Keratinocyte (primary cell): ENCODE measurements at regions not wholly inside any gene's neighbourhood (a gene's known extent, or its start where the extent isn't known, plus 50 kb on each side); places are given as distances from the start of the nearest gene placed in this dataset.

Source experiments
- DNase-seq: peaks from one replicate; pipeline ENCODE4 v3.0.0-alpha.2; 2011; ENCODE audit warnings: low read depth, missing footprints, low spot score
- FAIRE-seq: peaks from 2 replicates; lab custom pipeline; 2011; peaks lifted over from hg19 to GRCh38; lab: Jason Lieb, UNC
- H2AFZ ChIP-seq: 2 replicates; pipeline ENCODE4 v1.6.0; 2012; ENCODE audit warnings: low read length, control low read depth, inconsistent platforms; ENCODE audit not compliant: control insufficient read depth
- H3K27ac ChIP-seq: 2 replicates; pipeline ENCODE4 v1.5.1; 2011; ENCODE audit warnings: low read length; ENCODE audit not compliant: control insufficient read depth, insufficient read depth
- H3K27me3 ChIP-seq: 3 replicates; pipeline ENCODE4 v1.6.0; 2011; ENCODE audit warnings: low read length; ENCODE audit not compliant: control insufficient read depth, insufficient read depth; ENCODE audit errors: extremely low read depth
- H3K36me3 ChIP-seq, 2 experiments: 2 replicates in 1 of 2; 3 replicates in 1 of 2; pipeline ENCODE4 v1.5.1; 2011; ENCODE audit warnings: low read length in 2 of 2, mild to moderate bottlenecking in 1 of 2; ENCODE audit not compliant: control insufficient read depth in 2 of 2, insufficient read depth in 2 of 2; ENCODE audit errors: extremely low read depth in 1 of 2
- H3K4me1 ChIP-seq: 3 replicates; pipeline ENCODE4 v1.5.1; 2011; ENCODE audit warnings: low read length; ENCODE audit not compliant: control insufficient read depth, insufficient read depth; ENCODE audit errors: extremely low read depth
- H3K4me2 ChIP-seq: 3 replicates; pipeline ENCODE4 v1.6.0; 2011; ENCODE audit warnings: low read depth, low read length; ENCODE audit not compliant: control insufficient read depth, insufficient read depth; ENCODE audit errors: extremely low read depth
- H3K4me3 ChIP-seq, 3 experiments: fragments of 200-600 bp in 1 of 3; sonication (generic) in 1 of 3; 2 replicates in 2 of 3; 3 replicates in 1 of 3; pipeline ENCODE4 v1.5.1; 2011 to 2016; ENCODE audit warnings: low read length in 3 of 3, mild to moderate bottlenecking in 3 of 3, control low read depth in 2 of 3, inconsistent platforms in 1 of 3, low read depth in 1 of 3, mixed read lengths in 1 of 3, mixed run types in 1 of 3, moderate library complexity in 1 of 3; ENCODE audit not compliant: control insufficient read depth in 2 of 3, insufficient read depth in 2 of 3; ENCODE audit errors: extremely low read depth in 1 of 3
- H3K79me2 ChIP-seq: 2 replicates; pipeline ENCODE4 v1.6.0; 2012; ENCODE audit warnings: low read length; ENCODE audit not compliant: control insufficient read depth, insufficient read depth
- H3K9ac ChIP-seq: 3 replicates; pipeline ENCODE4 v1.6.0; 2011; ENCODE audit warnings: low read length; ENCODE audit not compliant: control insufficient read depth, insufficient read depth; ENCODE audit errors: extremely low read depth
- H3K9me1 ChIP-seq: 3 replicates; pipeline ENCODE4 v1.6.0; 2011; ENCODE audit warnings: low read length; ENCODE audit not compliant: control insufficient read depth, insufficient read depth; ENCODE audit errors: extremely low read depth
- H3K9me3 ChIP-seq: 2 replicates; pipeline ENCODE4 v1.5.1; 2012; ENCODE audit warnings: low read depth, low read length; ENCODE audit not compliant: control insufficient read depth
- H4K20me1 ChIP-seq: 3 replicates; pipeline ENCODE4 v1.6.0; 2011; ENCODE audit warnings: low read length; ENCODE audit not compliant: control insufficient read depth, insufficient read depth; ENCODE audit errors: extremely low read depth
- CTCF ChIP-seq, 3 experiments: IDR thresholded peaks in 1 of 3; conservative IDR thresholded peaks in 1 of 3; optimal IDR thresholded peaks in 1 of 3; 2 replicates in 2 of 3; 3 replicates in 1 of 3; pipeline versions ENCODE3 to v1.5.1; 2011; ENCODE audit warnings: low read length in 3 of 3, mild to moderate bottlenecking in 3 of 3, moderate library complexity in 2 of 3, control low read depth in 1 of 3, inconsistent platforms in 1 of 3; ENCODE audit not compliant: insufficient read depth in 2 of 3; ENCODE audit errors: extremely low read depth in 1 of 3
- EZH2 ChIP-seq: IDR thresholded peaks from one replicate; pipeline ENCODE4 v1.6.1; 2012; ENCODE audit warnings: inconsistent platforms, mild to moderate bottlenecking, low read length, moderate library complexity
- dilution Hi-C: fragments of 300-500 bp; cut with MboI; formaldehyde crosslinking; loops from one replicate; pipeline ENCODE4 v1.7.0; 2020; ENCODE audit warnings: low sequenced_read_pairs; ENCODE audit not compliant: extremely low pct_ligation_motif_present

DNA sequence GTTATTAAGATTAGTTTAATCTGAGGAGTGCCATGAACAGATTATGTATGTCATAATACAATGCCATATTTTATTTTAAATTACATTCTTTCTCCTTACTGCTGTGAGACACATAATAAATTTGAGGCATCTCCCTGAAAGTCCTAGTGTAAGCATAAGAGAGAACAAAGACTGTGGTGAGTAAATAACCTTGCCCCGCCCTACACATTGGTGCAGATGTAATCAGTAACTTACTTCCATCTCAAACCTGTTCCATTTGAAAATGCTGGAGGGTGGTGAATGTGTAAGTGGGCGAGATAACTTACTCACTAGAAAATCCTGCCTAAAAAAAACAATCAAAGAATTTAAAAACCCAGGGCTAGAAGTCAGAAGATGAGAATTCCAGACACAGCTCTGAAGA lies 338.1 kb upstream of the SLIT2 start:
- Histone ChIP-seq H3K36me3 (no peaks in the 10 kb centered on the region), H3K4me2 (no peak overlapping the region), H3K4me3 (no peak overlapping the region), H3K9ac (no peak overlapping the region), H3K9me1 (no peaks in the 10 kb centered on the region), H3K4me1 (no peaks in the 10 kb centered on the region), H3K27me3 (no peaks in the 10 kb centered on the region), H3K27ac (no peak overlapping the region), H3K79me2 (no peaks in the 10 kb centered on the region), H4K20me1 (no peaks in the 10 kb centered on the region), H2AFZ (no peak overlapping the region), H3K9me3 (no peaks in the 10 kb centered on the region)
- TF ChIP-seq EZH2: no peak
- DNase-seq (no peak), FAIRE-seq (no peak)
- dilution Hi-C loops: no loop called here

GRCh38 chr4:19910861-19911525 lies 340.7 kb upstream of the SLIT2 start:
- Histone ChIP-seq H3K9me3 (no peaks in the 10 kb centered on the region), H3K79me2 (no peaks in the 10 kb centered on the region), H3K27ac (no peak overlapping the region), H3K4me1 (no peaks in the 10 kb centered on the region), H3K36me3 (no peaks in the 10 kb centered on the region), H3K9me1 (no peaks in the 10 kb centered on the region), H3K4me2 (no peak overlapping the region), H2AFZ (no peak overlapping the region), H4K20me1 (no peaks in the 10 kb centered on the region), H3K4me3 (no peak overlapping the region), H3K27me3 (no peaks in the 10 kb centered on the region), H3K9ac (no peak overlapping the region)
- FAIRE-seq: no peak
- DNase-seq: no peak
- dilution Hi-C loops: no loop called here
- TF ChIP-seq CTCF (optimal IDR thresholded peaks at IDR 0.05 in 1 of 3, IDR thresholded peaks at IDR 0.05 in 1 of 3, conservative IDR thresholded peaks at IDR 0.05 in 1 of 3; ENCODE audit: extremely low read depth in 1 of 3, insufficient read depth in 2 of 3, low read length in 3 of 3): no peak
- no peak for TF ChIP-seq EZH2

- H3K9me1 ChIP-seq: no peaks in the 10 kb centered on the region
- no peaks in the 10 kb centered on the region for H3K36me3 ChIP-seq
- H2AFZ ChIP-seq: no peak overlapping the region
- no peaks in the 10 kb centered on the region for H4K20me1 ChIP-seq
- no peaks in the 10 kb centered on the region for H3K4me1 ChIP-seq
- H3K9me3 ChIP-seq: no peaks in the 10 kb centered on the region
- DNase-seq: no peak
- no peak overlapping the region for H3K4me3 ChIP-seq
- H3K9ac ChIP-seq: no peak overlapping the region
- FAIRE-seq: no peak
- H3K27ac ChIP-seq: no peak overlapping the region
- no peaks in the 10 kb centered on the region for H3K79me2 ChIP-seq
- dilution Hi-C loops: no loop called here
- no peak for TF ChIP-seq EZH2
- no peak for TF ChIP-seq CTCF (optimal IDR thresholded peaks at IDR 0.05 in 1 of 3, IDR thresholded peaks at IDR 0.05 in 1 of 3, conservative IDR thresholded peaks at IDR 0.05 in 1 of 3; ENCODE audit: extremely low read depth in 1 of 3, insufficient read depth in 2 of 3, low read length in 3 of 3)
- H3K27me3 ChIP-seq: no peaks in the 10 kb centered on the region
- no peak overlapping the region for H3K4me2 ChIP-seq
These were observed 346.7 kb upstream of the SLIT2 start for GRCh38 chr4:19905024-19905423.
